ENCODE measurements at regions not wholly inside any gene's neighbourhood (a gene's known extent, or its start where the extent isn't known, plus 50 kb on each side); places are given as distances from the start of the nearest gene placed in this dataset.

DNA sequence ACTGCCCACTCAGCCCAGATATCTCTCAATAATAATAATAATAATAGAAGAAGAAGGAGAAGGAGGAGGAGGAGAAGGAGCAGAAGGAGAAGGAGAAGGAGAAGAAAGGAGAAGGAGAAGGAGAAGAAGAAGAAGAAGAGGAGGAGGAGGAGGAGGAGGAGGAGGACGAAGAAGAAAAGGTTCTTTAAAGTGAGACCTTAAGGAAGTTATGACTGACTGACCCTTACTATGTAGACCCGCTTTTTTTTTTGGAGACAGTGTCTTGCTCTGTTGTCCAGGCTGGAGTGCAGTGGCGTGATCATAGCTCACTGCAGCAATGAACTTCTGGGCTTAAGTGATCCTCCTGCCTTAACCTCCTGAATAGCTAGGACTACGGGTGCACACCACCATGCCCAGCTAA lies 88.9 kb upstream of the RFX8 start:
- TF ChIP-seq SUZ12 (IDR thresholded peaks at IDR 0.05; ENCODE audit: extremely low read depth, insufficient read depth, insufficient read length): no peak
- TF ChIP-seq YY1 (IDR thresholded peaks at IDR 0.05; ENCODE audit: insufficient read depth, insufficient read length): no peak
- TF ChIP-seq ZNF274 (IDR thresholded peaks at IDR 0.05; ENCODE audit: low read depth, low read length): no peak

Measured in NT2/D1 (cell line).